Body of pancreas (tissue), 4 donors: ENCODE measurements at regions not wholly inside any gene's neighbourhood (a gene's known extent, or its start where the extent isn't known, plus 50 kb on each side); places are given as distances from the start of the nearest gene placed in this dataset.

ENCODE experiments used
- POLR2A ChIP-seq, 3 donors: fragments of 450-650 bp; IDR thresholded peaks; one replicate each; pipeline ENCODE4 v1.6.1; 2016; ENCODE audit warnings: antibody characterized with exemption in 3 of 3, mild to moderate bottlenecking in 2 of 3
- TF ChIP-seq, protein P1 (sequence below), 7 experiments: fragments of 450-650 bp in 4 of 7; fragments of 200-600 bp in 3 of 7; sonication (generic) in 3 of 7; IDR thresholded peaks; one replicate each; pipeline ENCODE4 v1.5.1; 2016 to 2019; ENCODE audit warnings: antibody characterized with exemption in 7 of 7

DNA sequence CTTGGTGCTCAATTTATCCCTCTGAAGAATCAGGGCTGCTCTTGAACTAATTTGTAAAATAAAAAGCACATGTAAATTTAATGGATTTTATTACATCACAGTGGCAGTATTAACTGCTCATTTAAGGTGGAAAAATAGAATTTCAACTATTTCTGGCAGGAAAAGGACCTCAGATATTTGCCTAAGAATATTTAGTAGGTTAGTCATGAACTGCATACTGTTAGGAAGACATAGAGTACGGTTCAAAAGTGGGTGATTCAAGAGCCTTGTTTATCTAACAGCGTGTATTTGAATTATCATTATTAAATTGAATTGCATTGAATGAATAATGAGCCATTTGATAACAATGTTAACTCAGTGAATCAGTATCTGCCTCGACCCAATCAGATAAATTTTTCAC is 248.8 kb upstream of the PBX1 start:
- TF ChIP-seq POLR2A (IDR thresholded peaks at IDR 0.05), result no peak
- TF ChIP-seq, protein P1, sequence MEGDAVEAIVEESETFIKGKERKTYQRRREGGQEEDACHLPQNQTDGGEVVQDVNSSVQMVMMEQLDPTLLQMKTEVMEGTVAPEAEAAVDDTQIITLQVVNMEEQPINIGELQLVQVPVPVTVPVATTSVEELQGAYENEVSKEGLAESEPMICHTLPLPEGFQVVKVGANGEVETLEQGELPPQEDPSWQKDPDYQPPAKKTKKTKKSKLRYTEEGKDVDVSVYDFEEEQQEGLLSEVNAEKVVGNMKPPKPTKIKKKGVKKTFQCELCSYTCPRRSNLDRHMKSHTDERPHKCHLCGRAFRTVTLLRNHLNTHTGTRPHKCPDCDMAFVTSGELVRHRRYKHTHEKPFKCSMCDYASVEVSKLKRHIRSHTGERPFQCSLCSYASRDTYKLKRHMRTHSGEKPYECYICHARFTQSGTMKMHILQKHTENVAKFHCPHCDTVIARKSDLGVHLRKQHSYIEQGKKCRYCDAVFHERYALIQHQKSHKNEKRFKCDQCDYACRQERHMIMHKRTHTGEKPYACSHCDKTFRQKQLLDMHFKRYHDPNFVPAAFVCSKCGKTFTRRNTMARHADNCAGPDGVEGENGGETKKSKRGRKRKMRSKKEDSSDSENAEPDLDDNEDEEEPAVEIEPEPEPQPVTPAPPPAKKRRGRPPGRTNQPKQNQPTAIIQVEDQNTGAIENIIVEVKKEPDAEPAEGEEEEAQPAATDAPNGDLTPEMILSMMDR (IDR thresholded peaks at IDR 0.05), result no peak
